ENCODE measurements at regions not wholly inside any gene's neighbourhood (a gene's known extent, or its start where the extent isn't known, plus 50 kb on each side); places are given as distances from the start of the nearest gene placed in this dataset.

- Histone ChIP-seq H3K9me3 (peaks cover 0 to 13% (median 10%) of the 10 kb centered on the region in 4 donors), H3K27me3 (no peaks in the 10 kb centered on the region), H3K4me1 (no peaks in the 10 kb centered on the region), H3K4me3 (no peak overlapping the region), H3K36me3 (no peaks in the 10 kb centered on the region), H3K27ac (no peak overlapping the region)
- TF ChIP-seq POLR2A (IDR thresholded peaks at IDR 0.05) (no peak), CTCF (IDR thresholded peaks at IDR 0.05) (no peak), EP300 (IDR thresholded peaks at IDR 0.05) (no peak), POLR2AphosphoS5 (IDR thresholded peaks at IDR 0.05) (no peak)
- intact Hi-C loops (cut with DNase I) = no loop called here
- 39 to 88% methylated on average over 2 of the region's 2 CpGs for WGBS, 2 donors
- no peak for DNase-seq
Measured at GRCh38 chr6:119922814-119923213, 573.3 kb upstream of the MAN1A1 start.

DNA sequence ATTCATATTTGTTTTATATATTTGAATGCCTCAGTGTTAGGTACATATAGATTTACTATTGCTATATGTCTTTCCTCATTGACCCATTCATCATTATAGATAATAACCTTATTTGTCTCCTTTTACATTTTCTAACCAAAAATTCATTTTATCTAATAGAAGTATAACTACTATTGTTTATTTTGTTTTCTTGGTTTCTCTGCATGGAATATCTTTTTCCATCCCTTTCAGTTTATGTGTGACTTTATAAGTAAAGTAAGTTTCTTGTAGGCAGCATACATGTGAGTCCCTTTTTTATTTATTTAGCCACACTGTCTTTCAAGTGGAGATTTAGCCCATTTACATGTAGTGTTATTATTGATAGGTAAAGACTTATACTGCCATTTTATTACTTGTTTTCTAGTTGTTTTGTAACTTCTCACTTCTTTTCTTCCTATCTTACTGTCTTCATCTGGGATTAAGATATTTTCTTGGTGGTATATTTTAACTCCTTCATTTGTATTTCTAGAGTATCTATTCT lies 572.0 kb upstream of the MAN1A1 start:
- TF ChIP-seq POLR2AphosphoS5 (IDR thresholded peaks at IDR 0.05) (no peak), POLR2A (IDR thresholded peaks at IDR 0.05) (no peak), CTCF (IDR thresholded peaks at IDR 0.05) (no peak), EP300 (IDR thresholded peaks at IDR 0.05) (no peak)
- intact Hi-C loops (cut with DNase I) = no loop called here

DNA sequence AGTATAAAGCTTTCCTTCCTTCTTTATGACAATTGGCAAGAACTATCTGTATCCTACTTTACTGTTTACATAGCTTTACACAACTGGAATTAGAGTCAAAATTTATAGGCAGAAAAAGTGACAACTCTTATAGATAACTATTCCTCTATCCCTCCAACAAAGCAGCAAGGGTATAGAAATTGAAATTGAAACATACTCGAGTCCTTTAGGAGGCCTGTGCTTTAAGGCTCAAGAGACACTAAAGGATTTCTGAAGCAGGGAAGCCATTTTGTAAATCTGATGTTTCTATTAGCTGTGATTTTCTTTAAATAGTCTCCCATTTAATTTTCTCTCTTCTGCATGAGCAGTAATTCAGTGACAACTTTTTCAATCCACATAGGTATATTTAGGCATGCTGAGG lies 567.6 kb upstream of the MAN1A1 start:
- Histone ChIP-seq H3K27me3 (no peaks in the 10 kb centered on the region), H3K36me3 (no peaks in the 10 kb centered on the region), H3K9me3 (peaks cover 0 to 3% (median 0%) of the 10 kb centered on the region in 4 donors), H3K4me1 (no peaks in the 10 kb centered on the region), H3K27ac (no peak overlapping the region), H3K4me3 (no peak overlapping the region)
- DNase-seq = no peak
- WGBS, 2 donors = 82% methylated on average over 1 of the region's 1 CpG
- no peak for TF ChIP-seq CTCF (IDR thresholded peaks at IDR 0.05)
- no peak for TF ChIP-seq POLR2A (IDR thresholded peaks at IDR 0.05)
- TF ChIP-seq POLR2AphosphoS5 (IDR thresholded peaks at IDR 0.05) = no peak
- no peak for TF ChIP-seq EP300 (IDR thresholded peaks at IDR 0.05)
- intact Hi-C loops (cut with DNase I) = no loop called here

More for the DNA sequence above, 572.0 kb upstream of the MAN1A1 start:
- H3K4me1 ChIP-seq = no peaks in the 10 kb centered on the region
- no peak overlapping the region for H3K27ac ChIP-seq
- H3K4me3 ChIP-seq = no peak overlapping the region
- DNase-seq = no peak
- H3K9me3 ChIP-seq = peaks cover 0 to 13% (median 9%) of the 10 kb centered on the region in 4 donors
- H3K36me3 ChIP-seq = no peaks in the 10 kb centered on the region
- H3K27me3 ChIP-seq = no peaks in the 10 kb centered on the region

DNA sequence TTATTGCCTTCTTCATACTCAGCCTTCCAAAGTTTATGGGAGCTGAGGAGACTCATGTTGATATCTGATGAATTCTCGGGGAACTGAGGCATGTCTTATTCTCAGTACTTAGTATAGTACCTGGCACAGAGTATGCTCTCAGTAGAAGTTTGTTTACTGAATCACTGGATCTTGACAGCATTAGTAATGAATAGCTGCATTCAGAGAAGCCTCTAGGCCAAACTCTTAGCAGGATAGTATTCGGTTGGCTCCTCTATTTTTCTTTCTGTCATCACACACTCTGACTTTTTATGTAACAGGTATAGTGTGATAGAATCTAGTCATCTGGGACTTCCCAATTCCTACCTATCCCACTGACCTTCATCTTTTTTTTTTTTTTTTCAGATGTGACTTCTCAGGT lies 566.4 kb upstream of the MAN1A1 start:
- 83 to 94% methylated on average over 2 of the region's 2 CpGs for WGBS, 2 donors
- Histone ChIP-seq H3K27me3 (no peaks in the 10 kb centered on the region), H3K4me1 (no peaks in the 10 kb centered on the region), H3K36me3 (no peaks in the 10 kb centered on the region), H3K4me3 (no peak overlapping the region), H3K27ac (no peak overlapping the region), H3K9me3 (no peaks in the 10 kb centered on the region)
- TF ChIP-seq POLR2A (IDR thresholded peaks at IDR 0.05) (no peak), EP300 (IDR thresholded peaks at IDR 0.05) (no peak), POLR2AphosphoS5 (IDR thresholded peaks at IDR 0.05) (no peak), CTCF (IDR thresholded peaks at IDR 0.05) (no peak)
- intact Hi-C loops (cut with DNase I) = no loop called here
- DNase-seq = no peak

DNA sequence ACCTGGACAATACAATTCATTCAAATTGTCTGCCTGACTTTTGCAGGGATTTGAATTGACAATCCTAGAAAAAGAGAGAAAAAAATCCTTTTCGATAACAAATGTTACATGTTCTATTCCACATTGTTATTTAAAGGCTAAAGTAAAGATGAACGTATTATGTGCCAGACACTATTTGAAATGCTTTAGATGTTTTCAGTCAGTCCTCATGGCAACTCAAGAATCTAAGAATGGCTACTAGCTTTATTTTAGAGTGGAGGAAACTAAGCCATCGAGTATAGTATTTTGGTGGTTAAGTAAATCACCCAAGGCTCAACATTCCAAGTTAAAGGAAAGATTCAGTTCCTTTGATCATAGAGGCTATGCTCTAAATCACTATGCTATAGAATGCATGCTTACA lies 558.6 kb upstream of the MAN1A1 start:
- intact Hi-C loops (cut with DNase I) = no loop called here
- Histone ChIP-seq H3K9me3 (no peaks in the 10 kb centered on the region), H3K4me3 (no peak overlapping the region), H3K27me3 (no peaks in the 10 kb centered on the region), H3K27ac (no peak overlapping the region), H3K36me3 (no peaks in the 10 kb centered on the region), H3K4me1 (no peaks in the 10 kb centered on the region)
- WGBS, 2 donors = 54 to 71% methylated on average over 3 of the region's 3 CpGs
- DNase-seq = no peak
- TF ChIP-seq POLR2A (IDR thresholded peaks at IDR 0.05) = no peak
- TF ChIP-seq POLR2AphosphoS5 (IDR thresholded peaks at IDR 0.05) = no peak
- no peak for TF ChIP-seq CTCF (IDR thresholded peaks at IDR 0.05)
- TF ChIP-seq EP300 (IDR thresholded peaks at IDR 0.05) = no peak

All from sigmoid colon (tissue), 6 donors.